ENCODE measurements at regions not wholly inside any gene's neighbourhood (a gene's known extent, or its start where the extent isn't known, plus 50 kb on each side); places are given as distances from the start of the nearest gene placed in this dataset.

DNA sequence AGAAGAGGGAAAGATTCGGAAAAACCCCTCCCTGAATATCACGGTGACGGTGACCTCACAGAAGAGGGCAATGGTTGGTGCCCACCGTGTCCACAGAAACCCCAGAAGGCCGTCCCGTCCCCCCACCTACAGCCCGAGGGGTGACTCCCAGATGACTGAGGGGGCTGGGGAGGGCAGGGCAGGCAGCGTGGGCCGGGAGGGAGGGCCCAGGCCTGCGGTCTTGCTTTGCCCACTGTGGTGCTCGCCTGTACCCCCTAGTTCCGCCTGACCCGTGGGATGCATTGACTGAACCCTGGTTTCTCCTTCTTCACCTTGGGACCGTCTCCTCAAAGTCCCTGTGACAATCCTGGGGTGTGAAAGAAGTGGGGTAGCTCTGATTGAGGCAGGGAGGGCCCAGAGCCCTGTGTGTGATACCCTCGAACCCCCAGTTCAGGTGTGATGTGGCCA lies 526.7 kb downstream of the BRD1 start:
- TF ChIP-seq POLR2A (IDR thresholded peaks at IDR 0.05) (no peak), POLR2AphosphoS5 (IDR thresholded peaks at IDR 0.05) (no peak), EP300 (IDR thresholded peaks at IDR 0.05) (no peak)
- TF ChIP-seq, protein P1, sequence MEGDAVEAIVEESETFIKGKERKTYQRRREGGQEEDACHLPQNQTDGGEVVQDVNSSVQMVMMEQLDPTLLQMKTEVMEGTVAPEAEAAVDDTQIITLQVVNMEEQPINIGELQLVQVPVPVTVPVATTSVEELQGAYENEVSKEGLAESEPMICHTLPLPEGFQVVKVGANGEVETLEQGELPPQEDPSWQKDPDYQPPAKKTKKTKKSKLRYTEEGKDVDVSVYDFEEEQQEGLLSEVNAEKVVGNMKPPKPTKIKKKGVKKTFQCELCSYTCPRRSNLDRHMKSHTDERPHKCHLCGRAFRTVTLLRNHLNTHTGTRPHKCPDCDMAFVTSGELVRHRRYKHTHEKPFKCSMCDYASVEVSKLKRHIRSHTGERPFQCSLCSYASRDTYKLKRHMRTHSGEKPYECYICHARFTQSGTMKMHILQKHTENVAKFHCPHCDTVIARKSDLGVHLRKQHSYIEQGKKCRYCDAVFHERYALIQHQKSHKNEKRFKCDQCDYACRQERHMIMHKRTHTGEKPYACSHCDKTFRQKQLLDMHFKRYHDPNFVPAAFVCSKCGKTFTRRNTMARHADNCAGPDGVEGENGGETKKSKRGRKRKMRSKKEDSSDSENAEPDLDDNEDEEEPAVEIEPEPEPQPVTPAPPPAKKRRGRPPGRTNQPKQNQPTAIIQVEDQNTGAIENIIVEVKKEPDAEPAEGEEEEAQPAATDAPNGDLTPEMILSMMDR (IDR thresholded peaks at IDR 0.05): no peak
